ENCODE measurements at regions not wholly inside any gene's neighbourhood (a gene's known extent, or its start where the extent isn't known, plus 50 kb on each side); places are given as distances from the start of the nearest gene placed in this dataset.
A peak's percentile ranks its signal among the peaks of the same experiment; 100 is the strongest.
"Not testable (repeated sequence)": the region's sequence is repeated elsewhere in the genome, so short reads cannot be mapped to it uniquely, and the experiment has no call there.

DNA sequence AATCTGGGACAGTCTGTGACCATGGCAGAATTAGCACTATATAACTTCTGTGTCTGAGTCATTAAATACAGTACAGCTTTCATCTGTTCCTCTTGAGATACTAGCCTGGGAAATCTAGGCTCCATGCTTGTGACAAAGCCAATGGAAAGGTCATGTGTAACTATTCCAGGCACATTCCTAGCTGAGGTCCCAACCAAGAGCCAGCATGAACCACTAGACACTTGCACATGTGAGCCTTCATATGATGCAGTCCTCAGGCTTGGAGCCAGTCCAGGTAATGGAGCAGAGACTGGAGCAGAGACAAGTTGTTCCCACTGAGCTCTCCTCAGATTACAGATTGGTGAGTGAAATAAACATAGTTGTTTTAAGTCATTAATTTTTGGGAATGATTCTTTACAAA, 412.4 kb upstream of the ZNF462 start:
- peak; percentile 16 for DNase-seq

DNA sequence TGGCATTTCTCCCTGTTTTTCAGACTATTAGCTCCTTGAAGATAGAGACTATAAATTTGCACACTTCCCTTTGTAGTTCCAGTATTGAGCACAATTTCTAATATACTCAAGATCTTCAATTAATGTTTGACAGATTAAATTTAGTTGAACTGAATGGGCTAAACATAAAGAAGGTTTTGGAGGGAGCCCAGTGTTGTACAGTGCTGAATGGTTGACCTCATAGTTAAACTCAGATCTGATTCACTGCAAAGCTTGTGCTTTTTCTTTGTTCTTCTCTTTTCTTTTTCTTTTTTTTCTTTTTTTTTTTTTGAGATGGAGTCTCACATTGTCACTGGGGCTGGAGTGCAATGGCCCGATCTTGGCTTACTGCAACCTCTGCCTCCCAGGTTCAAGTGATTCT, 411.7 kb upstream of the ZNF462 start:
- DNase-seq = no peak

DNA sequence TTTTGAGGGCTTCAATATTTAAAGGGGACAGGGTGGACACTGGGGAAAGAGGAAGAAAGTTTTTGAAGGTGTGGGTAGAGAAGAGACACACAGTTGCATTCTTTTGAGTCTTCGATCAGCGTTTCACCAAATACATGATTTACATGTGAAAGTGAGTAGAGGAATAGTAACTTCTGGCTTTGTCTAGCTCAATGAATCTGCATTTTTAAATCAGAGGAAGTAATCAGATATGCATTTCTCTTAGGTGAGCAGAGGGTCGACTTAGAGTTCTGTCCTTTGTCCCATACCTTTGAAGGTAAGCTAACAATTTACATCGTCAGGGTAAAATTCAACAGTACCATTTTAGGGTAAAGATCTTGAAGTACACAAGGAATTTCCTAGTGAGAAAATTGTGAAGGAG, 406.4 kb upstream of the ZNF462 start:
- no peak for DNase-seq

DNA sequence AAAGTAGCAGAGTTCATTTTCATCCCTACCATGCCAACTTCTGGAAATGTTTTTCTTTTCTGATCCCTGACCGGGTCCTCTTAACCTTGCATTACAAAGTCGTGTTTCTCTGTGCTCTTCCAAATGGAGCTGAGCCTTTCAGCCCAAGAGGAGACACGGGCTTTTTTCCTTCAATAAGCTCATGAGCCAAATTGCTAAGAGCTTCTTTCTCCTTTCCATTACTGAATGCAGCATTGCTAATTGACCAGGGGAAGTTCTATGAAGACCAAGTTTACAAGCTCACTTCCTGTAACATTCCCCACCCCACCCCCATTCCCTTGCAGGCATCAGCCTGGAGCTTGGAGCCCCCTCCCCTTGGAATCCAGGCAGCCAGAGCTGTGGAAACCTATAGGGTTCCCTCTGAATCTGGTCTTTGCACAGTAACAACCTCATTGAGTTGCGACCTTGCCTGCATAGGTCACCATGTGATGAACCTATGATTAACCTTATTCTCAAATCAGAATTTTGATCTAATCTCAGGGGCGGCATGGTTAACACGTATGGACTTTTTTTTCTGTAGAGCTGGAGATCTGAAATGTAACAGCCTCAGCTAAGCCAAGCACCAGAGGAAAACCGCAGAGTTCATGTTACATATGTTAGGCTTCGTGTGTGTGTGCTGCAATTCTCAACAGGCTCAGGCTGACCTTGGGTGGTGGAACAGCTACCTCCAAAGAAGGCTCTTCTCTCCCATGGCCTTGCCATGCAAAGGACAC, 395.7 kb upstream of the ZNF462 start:
- peak; percentile 65 for DNase-seq

DNA sequence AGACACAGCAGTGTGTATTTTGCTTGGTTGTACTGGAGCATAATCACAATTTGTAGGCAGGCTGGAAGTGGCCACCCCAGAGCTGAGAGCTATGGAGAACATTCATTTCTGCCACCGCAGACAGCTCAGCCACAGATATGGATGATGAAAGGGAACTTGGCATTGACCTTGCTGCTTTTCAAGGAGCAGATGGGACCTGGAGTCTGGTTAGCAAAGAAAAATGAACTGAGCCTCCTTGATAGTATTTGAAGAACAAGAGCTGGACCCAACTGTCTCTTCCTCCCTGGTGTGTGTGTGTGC, 395.2 kb upstream of the ZNF462 start:
- DNase-seq = peak; percentile 74

DNA sequence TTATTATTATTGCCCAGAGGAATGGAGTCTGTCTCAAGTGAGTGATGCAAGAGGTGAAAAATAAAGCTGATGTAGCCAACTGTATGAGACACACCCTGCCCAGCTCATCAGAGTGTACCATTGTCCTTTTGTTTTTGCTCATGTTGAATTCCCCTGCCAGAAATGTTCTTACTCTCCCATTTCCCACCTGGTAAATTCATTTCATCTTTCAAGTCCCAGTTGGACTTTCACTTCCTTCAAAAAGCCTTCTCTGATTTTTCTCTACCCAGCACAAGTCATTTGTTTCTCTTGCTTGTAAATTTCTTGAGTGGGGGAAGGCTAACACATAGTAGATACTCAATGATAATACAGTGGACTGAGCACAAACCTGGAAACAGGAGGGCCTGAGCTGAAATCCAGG, 394.5 kb upstream of the ZNF462 start:
- no peak for DNase-seq

DNA sequence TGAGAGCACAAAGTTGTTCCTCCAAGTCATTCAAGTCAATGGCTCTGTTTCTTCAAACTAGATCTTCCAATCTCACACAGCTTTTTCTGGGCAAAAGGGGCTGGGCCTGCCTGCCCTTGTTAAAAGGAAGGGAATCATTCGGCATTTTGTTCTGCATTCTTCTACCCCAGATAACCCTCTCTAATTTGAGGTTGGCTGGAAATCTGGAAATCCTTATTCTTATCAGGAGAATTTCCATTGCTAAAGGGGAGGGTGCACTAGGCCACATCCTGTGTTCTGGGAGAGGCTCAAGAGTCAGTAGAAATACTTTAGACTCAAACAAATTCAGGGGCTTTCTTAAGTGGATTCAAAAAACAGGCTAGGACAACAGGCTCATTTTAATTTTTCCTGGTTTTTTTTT, 384.7 kb upstream of the ZNF462 start:
- peak; percentile 24 for DNase-seq

DNA sequence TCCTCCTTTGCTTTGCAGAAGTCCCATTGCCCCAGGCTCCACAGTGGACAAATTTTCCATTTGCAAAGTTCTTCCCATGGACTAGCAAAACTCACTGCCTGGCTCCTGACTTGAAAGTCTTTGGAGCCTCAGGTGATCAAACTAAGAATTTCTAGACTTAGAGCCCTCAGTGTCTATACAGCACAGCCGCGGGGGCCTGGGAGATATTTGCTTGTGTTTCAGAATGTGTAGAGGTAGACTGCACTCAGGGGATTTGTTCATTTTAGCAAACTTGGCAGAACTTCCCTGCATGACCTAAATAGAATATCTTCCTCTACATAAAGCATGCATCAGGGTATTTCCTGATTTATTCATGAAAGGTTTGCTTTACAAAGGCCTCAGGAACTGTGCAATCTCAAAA, 384.2 kb upstream of the ZNF462 start:
- DNase-seq = peak; percentile 60

DNA sequence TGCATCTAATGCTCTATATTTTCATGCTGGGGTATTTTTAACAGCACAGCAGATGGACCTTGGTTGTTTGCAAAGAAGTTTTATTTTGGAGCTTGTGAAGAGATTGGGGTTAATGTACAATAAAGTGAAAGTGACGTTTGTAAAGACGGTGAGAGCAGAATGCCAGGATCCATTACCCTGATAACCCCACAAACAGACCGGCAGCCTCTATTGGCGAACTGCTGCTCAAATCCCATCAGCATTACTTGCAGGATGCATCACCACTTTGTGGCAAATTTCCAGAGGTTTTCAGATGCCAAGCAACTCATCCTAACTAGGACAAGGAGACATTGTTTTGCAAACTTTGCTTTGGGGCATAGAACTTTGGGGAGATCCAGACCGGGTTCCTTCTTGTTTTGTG, 383.3 kb upstream of the ZNF462 start:
- peak; percentile 70 for DNase-seq

DNA sequence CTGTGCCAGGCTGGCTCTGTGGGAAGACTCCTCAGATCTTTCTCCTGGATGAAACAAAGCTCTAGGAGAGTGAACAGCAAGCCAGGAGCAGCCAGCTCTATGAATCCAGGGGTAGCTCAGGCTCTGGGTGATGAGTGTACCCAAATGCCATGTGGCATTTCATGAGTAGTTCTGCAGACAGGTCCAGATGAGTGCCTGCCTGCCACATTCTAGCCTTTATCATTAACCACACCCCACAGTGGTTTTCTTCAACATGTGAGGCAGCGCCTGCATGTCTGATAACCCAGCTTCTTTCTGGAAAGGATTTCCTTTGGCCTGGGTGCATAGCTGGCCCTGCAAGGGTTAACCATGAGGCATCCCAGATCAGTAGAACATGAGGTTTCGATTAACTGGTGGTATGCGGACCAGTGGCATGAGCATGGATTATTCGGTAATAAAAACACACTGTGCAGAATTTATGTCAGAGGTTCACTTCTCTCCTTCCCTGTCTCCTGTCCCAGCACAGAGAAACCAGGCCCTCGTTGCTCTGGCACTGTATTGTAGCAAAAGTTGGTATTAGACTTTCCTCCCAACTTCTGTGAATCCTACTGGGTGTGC, 381.9 kb upstream of the ZNF462 start:
- peak; percentile 78 for DNase-seq

DNA sequence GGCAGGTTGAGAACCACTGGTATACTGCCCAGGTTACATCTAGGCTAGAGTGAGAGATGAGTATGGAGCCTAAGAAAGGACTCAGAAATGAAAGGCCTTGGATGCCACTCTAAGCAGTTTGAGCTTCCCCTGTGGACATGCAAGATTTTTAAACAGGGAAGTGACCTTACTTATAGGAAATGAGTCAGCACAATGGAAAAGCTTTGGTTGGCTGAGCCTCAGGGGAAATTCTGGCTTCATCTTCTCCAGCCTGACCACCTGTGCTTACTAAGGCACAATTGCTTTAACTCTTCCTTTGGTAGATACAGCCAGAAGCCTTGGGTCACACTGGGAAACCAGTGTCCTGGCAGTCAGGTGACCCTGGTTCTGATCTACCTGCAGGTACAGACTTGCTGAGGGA, 380.2 kb upstream of the ZNF462 start:
- DNase-seq = peak; percentile 60

DNA sequence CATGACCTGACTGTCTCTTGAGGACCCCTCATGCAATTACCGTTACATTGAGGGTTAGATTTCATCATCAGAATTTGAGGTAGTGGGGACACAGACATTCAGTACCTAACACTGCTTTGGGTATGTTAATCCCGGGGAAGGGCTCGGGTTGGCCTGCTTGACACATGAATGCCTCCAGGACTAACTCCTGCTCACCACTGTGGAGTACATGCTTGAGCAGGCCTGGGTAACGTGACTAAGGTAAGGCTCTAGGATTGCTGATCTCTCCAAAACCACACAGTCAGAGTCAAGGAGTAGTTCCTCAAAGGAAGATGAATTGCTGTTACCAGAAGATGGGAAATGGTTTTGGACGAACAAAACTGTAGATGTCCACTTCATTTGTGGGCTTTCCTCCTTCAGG, 376.3 kb upstream of the ZNF462 start:
- no peak for DNase-seq

DNA sequence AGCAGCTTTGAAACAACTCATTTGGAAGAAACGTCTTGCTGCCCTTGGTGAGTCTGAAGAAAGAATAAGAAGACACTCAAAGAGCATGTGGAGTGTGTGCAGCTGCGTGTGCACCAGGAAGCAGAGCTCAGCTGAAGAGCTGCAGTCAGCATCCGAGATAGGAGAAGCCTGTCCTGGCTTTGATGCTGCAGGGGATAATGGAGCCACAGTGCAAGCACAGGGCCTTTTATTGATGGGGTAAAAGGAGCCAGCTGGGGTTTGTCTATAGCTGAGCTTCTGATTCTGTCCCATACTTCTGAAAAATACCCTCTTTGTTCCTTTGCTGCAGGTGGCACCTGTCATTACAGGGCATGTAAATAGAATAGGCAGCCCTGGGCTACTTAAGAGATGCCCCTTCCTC, 375.7 kb upstream of the ZNF462 start:
- no peak for DNase-seq

DNA sequence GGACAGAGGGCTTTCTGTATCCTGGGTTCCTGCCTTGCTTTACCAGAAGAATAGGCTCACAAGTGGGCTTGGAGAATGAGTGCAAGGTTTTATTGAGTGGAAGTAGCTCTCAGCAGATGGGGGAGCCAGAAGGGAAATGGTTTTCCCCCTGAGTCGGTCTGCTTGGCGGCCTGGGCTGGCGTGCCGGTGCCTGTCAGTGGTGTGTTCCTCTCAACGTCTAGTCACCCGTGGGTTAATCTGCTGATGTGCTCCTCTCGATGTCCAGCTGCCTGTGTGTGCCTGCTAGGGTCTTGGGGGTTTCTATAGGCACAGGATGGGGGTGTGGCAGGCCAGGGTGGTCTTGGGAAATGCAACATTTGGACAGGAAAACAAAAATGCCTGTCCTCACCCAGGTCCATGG, 370.8 kb upstream of the ZNF462 start:
- not testable (repeated sequence) for DNase-seq

DNA sequence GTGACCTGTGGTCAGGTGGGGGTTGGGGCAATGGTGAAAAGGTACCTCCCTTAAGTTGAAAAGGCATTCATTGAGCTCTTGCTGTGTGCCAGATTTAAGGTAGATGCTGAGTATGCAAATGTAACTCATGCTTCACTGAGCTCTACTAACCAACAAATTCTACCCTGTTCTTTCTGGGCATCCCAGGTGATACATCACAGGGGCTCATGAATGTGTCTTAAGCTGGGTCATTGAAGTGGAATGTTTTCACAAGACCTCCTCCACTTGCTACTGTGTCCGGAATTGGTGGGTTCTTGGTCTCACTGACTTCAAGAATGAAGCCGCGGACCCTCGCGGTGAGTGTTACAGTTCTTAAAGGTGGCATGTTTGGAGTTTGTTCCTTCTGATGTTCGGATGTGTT, 362.8 kb upstream of the ZNF462 start:
- no peak for DNase-seq

DNA sequence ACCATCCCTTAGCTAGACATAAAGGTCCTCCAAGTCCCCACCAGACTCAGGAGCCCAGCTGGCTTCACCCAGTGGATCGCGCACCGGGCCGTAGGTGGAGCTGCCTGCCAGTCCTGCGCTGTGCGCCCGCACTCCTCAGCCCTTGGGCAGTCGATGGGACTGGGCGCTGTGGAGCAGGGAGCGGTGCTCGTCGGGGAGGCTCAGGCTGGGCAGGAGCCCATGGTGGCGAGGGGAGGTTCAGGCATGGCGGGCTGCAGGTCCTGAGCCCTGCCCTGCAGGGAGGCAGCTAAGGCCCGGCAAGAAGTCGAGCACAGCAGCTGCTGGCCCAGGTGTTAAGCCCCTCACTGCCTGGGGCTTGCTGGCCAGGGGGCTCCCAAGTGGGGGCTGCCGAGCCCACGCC, 361.8 kb upstream of the ZNF462 start:
- DNase-seq = not testable (repeated sequence)

DNA sequence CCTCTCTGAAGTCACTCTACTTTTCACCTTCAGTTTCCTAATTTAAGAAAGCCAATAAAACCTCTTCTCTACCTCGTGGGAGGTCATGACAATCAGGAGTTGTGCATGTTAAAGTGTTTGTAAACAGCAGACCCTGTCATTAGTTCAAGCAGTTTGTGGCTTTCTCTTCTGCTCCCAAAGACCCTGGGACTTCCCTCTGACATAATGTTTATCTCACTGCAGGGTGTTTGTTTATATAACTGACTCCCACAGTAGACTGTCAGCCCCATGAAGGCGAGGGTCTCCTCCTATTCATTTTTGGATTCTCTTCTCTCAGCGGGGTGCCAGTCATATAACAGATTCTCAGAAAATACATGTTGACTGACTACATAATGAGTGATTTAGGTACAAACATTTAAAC, 360.0 kb upstream of the ZNF462 start:
- no peak for DNase-seq

DNA sequence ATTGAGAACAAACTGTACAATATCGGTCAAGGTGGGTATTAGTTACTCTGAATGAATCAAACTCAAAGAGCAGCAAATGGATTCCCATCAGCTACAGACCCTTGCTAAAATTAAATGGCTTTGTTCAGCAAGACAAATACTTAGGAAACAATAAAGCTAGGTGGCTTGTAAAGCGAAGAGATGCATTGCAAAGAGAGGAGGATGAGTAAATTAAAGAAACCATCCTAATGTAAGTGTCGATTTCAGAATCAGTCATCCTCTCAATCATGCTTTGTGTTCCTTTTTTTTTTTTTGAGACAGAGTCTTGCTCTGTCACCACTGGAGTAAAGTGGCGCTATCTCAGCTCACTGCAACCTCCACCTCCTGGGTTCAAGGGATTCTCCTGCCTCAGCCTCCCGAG, 359.2 kb upstream of the ZNF462 start:
- DNase-seq = no peak

DNA sequence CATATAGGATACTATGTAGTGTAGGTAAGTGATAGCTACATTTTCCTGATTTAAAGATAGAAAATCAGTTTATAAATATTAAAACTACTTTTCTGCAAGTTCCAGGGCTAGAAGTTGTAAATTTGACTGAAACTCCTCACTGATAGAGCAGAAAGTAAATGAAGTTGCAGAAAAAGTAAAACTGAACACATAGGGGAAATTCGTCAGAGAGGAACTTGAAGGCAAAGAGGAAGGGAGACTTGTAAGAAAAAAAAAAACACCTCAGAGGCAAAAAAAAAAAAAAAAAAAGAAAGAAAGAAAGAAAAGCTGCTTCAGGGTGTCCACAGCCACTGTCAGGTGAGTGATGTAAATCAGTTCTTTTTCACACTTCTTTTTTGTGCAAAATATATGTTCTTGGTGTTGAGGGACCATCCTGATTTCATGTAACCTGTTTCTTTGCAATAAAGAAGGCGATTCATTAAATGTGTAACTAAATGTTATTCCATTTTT, 336.2 kb upstream of the ZNF462 start:
- no peak for DNase-seq

DNA sequence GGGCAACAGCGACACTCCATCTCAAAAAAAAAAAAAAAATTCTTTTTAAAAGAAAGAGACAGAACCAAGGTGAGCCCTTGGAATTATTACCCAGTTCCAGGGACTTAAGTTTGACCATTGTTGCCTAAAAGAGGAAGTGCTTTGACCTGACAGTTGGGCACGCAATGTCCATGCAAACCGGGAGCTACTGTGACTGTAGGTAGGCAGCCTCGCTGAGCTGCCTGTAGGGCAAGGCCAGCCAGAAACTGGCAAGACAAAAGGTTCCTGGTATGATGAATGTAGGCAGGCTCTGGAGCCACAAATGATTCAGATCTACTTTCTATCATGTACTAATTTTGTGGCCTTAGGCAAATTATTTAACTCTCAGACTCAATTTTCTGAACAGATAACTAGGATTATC, 334.8 kb upstream of the ZNF462 start:
- no peak for DNase-seq

DNA sequence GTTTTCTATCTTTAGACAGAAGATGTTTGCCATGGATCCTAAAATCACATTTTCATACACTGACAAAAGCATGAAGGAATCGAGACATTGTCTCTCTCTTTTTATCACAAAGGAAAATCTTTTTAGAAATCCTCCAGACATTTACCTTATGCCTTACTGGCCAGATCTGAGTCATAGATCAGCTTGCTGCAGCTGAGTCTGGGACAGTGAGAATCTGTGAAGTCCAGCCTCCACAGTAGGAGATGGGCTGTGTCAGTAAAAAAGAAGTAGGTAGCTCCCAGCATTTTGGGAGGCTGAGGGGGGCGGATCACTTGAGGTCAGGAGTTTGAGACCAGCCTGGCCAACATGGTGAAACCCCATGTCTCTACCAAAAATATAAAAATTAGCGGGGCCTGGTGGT, 333.4 kb upstream of the ZNF462 start:
- DNase-seq = peak; percentile 27

DNA sequence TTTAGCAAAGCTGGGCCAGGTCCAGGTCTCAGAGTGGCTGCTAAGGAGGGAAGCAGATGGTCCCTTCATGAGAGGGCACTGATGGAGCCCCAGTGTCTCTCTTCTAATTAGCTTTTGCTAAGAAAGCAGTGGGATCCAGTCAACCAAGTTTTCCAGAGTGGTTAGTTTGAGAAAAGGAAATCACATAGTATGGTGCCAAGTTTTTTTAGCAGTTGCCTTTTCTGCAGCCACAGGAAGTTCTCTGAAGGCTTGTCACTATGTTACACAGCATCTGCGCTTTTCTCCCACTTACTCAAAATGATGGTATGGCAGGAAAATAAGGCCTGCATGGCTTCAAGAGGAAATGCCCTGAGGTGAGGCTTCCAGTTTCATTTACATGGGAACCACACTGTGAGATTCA, 331.5 kb upstream of the ZNF462 start:
- DNase-seq = peak; percentile 1

DNA sequence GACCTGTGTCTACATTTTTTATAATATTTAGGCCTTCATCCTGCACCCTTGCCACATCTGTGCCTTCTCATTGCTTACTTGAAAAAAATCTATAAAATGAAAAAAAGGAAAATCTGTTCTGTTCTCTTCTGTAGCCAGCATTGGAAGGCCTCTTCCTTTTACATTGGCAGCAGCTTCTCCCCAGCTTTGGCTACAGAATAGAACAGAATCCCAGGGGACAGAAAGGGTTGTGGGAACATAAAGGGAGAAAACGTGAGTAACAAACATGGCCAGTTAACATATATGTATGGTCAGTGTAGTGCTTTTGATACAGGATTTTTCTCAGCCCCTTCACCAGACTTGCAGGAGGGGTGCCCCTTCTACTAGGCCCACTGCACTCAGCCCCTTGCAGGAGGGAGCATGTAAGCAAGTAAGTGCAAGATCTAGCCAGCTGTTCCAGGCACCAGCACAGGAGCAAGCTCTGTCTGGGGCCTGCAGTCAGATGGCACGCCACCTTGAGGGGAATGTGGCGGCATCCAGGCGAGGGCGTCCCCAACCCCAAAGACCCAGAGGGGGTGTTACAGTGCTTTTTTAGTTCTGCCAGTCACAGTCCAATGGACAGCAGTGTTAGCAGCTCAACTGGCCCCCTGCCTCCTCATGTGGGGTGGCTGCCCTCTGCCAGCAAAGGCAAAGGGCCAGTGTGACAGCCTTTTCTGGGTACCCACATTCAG, 330.5 kb upstream of the ZNF462 start:
- DNase-seq = no peak

DNA sequence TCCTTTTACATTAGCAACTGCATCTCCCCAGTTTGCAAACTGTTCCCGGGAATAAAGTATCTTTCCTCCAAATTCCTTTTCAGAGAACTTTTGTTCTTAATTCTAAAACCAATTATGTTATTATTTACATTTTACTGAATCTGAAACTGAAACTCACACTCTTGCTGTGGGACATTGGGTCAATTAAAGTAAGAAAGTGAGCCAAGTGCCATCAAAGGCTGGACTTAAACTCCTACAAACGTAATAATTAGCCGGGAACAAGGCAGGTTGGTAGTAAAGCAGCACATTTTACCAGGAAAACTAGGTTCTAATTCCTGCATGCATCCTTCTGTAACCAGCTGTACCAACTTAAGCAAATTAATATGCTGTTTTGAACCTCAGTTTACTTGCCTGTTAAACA, 328.2 kb upstream of the ZNF462 start:
- no peak for DNase-seq

Measured in fibroblast of upper back skin (primary cell).